Erythroblast (primary cell): ENCODE measurements at regions not wholly inside any gene's neighbourhood (a gene's known extent, or its start where the extent isn't known, plus 50 kb on each side); places are given as distances from the start of the nearest gene placed in this dataset.

Experiments
- DNase-seq, 2 experiments: peaks; one replicate each; lab custom pipeline; 2025; lab: John Stamatoyannopoulos, UW
- GATA1 ChIP-seq: IDR thresholded peaks from 2 replicates; pipeline ENCODE4 v1.6.1; 2011; ENCODE audit warnings: low read depth, mild to moderate bottlenecking, control low read depth, low read length, moderate library complexity
- POLR2A ChIP-seq: IDR thresholded peaks from 2 replicates; pipeline ENCODE4 v1.6.1; 2011; ENCODE audit warnings: mild to moderate bottlenecking, low read length

GRCh38 chr11:97965849-97966646 lies 1054.7 kb upstream of the CNTN5 start:
- peak in 1 of 2 experiments; percentile 34 for DNase-seq
- TF ChIP-seq POLR2A (no peak), GATA1 (no peak)

GRCh38 chr11:97966901-97967300 lies 1053.8 kb upstream of the CNTN5 start:
- DNase-seq = no peak
- TF ChIP-seq GATA1 = no peak
- TF ChIP-seq POLR2A = no peak

GRCh38 chr11:97968071-97968470 lies 1052.7 kb upstream of the CNTN5 start:
- no peak for TF ChIP-seq GATA1
- TF ChIP-seq POLR2A = no peak
- DNase-seq = no peak

GRCh38 chr11:97972731-97973130 lies 1048.0 kb upstream of the CNTN5 start:
- TF ChIP-seq GATA1 = no peak
- TF ChIP-seq POLR2A = no peak
- DNase-seq = no peak

GRCh38 chr11:97973352-97973857 lies 1047.3 kb upstream of the CNTN5 start:
- peak; percentile 59 to 77 for DNase-seq
- no peak for TF ChIP-seq POLR2A
- no peak for TF ChIP-seq GATA1

GRCh38 chr11:97974798-97975498 lies 1045.8 kb upstream of the CNTN5 start:
- TF ChIP-seq POLR2A (no peak), GATA1 (no peak)
- no peak for DNase-seq

- no peak for TF ChIP-seq POLR2A
- TF ChIP-seq GATA1 = no peak
- DNase-seq = no peak
Measured at GRCh38 chr11:97977726-97978125, 1043.0 kb upstream of the CNTN5 start.

GRCh38 chr11:97979741-97980140 lies 1041.0 kb upstream of the CNTN5 start:
- DNase-seq = no peak
- TF ChIP-seq GATA1 (no peak), POLR2A (no peak)

GRCh38 chr11:97982512-97982911 lies 1038.2 kb upstream of the CNTN5 start:
- no peak for DNase-seq
- TF ChIP-seq GATA1 (no peak), POLR2A (no peak)

- DNase-seq = no peak
- no peak for TF ChIP-seq GATA1
- TF ChIP-seq POLR2A = no peak
Measured at GRCh38 chr11:97989121-97989520, 1031.6 kb upstream of the CNTN5 start.

GRCh38 chr11:97990162-97990920 lies 1030.4 kb upstream of the CNTN5 start:
- DNase-seq = peak; percentile 15 to 22
- TF ChIP-seq POLR2A (no peak), GATA1 (no peak)

- TF ChIP-seq POLR2A (no peak), GATA1 (no peak)
- DNase-seq = peak in 1 of 2 experiments; percentile 13
Measured at GRCh38 chr11:97993562-97993961, 1027.2 kb upstream of the CNTN5 start.

GRCh38 chr11:97995874-97996273 lies 1024.9 kb upstream of the CNTN5 start:
- DNase-seq = peak; percentile 45 to 59
- TF ChIP-seq GATA1 (no peak), POLR2A (no peak)

- TF ChIP-seq GATA1 (no peak), POLR2A (no peak)
- peak; percentile 88 to 95 for DNase-seq
Measured at GRCh38 chr11:97996762-97997161, 1024.0 kb upstream of the CNTN5 start.
